Uterus (tissue), 3 donors: ENCODE measurements at regions not wholly inside any gene's neighbourhood (a gene's known extent, or its start where the extent isn't known, plus 50 kb on each side); places are given as distances from the start of the nearest gene placed in this dataset.

Source experiments
- DNase-seq, 2 donors: peaks; one replicate each; pipeline ENCODE4 v3.0.0-alpha.2; 2019 to 2020
- H3K27ac ChIP-seq, 2 donors: fragments of 200-600 bp; sonication (generic); 1 replicate in 1 of 2; 2 replicates in 1 of 2; pipeline ENCODE4 v1.5.1; 2016 to 2018
- H3K27me3 ChIP-seq, 2 donors: fragments of 200-600 bp; sonication (generic); one replicate each; pipeline ENCODE4 v1.5.1; 2018 to 2019; ENCODE audit warnings: control low read depth in 1 of 2
- H3K36me3 ChIP-seq, 2 donors: fragments of 200-600 bp; sonication (generic); one replicate each; pipeline ENCODE4 v1.5.1; 2019; ENCODE audit warnings: control low read depth in 1 of 2
- H3K4me1 ChIP-seq, 2 donors: fragments of 200-600 bp; sonication (generic); one replicate each; pipeline ENCODE4 v1.5.1; 2018 to 2019; ENCODE audit warnings: control low read depth in 1 of 2
- H3K4me3 ChIP-seq, 2 donors: fragments of 200-600 bp; sonication (generic); 1 replicate in 1 of 2; 2 replicates in 1 of 2; pipeline ENCODE4 v1.5.1; 2018 to 2019; ENCODE audit warnings: mild to moderate bottlenecking in 1 of 2
- H3K9me3 ChIP-seq, 2 donors: fragments of 200-600 bp; sonication (generic); one replicate each; pipeline ENCODE4 v1.5.1; 2019; ENCODE audit warnings: control low read depth in 1 of 2
- CTCF ChIP-seq, 4 experiments: fragments of 200-600 bp in 2 of 4; fragments of 450-650 bp in 2 of 4; sonication (generic) in 2 of 4; IDR thresholded peaks; one replicate each; pipeline ENCODE4 v1.5.1; 2016 to 2019; ENCODE audit warnings: antibody characterized with exemption in 4 of 4, mild to moderate bottlenecking in 2 of 4, moderate library complexity in 1 of 4
- POLR2A ChIP-seq, 2 donors: fragments of 450-650 bp; IDR thresholded peaks; one replicate each; pipeline ENCODE4 v1.6.1; 2016; ENCODE audit warnings: antibody characterized with exemption in 2 of 2, mild to moderate bottlenecking in 1 of 2, moderate library complexity in 1 of 2
- intact Hi-C: fragments of 100-400 bp; cut with DNase I; formaldehyde crosslinking; loops from one replicate; pipeline ENCODE4 v1.15.1; 2023; ENCODE audit warnings: low total_unique reads
- donor health status: DM: yes; HTN: yes; CAD: no.

GRCh38 chr4:58477513-58477912 lies 1367.3 kb upstream of the IGFBP7 start:
- Histone ChIP-seq H3K36me3 (no peaks in the 10 kb centered on the region), H3K4me1 (no peaks in the 10 kb centered on the region), H3K27ac (no peak overlapping the region), H3K9me3 (no peaks in the 10 kb centered on the region), H3K27me3 (peaks cover 0 to 4% of the 10 kb centered on the region in 2 donors), H3K4me3 (no peak overlapping the region)
- TF ChIP-seq CTCF (IDR thresholded peaks at IDR 0.05) (no peak), POLR2A (IDR thresholded peaks at IDR 0.05) (no peak)
- intact Hi-C loops, result no loop called here
- no peak for DNase-seq

DNA sequence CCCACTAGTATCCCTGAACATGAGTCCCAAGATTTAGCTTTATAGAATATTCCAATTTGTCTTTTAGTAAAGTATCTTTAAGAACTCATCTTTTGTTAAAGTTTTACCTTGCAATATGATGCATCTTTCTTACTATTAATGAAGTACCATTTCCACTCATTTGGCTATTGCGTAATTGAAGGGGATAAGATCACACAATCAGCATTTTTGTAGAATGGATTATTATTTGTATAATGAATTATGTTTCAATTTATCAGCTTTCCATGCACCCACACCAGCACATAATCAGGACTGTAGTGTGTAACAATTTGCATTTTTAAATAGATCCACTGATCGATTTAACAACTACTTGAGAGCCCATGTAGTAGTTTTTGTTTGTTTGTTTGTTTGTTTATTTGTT lies 1364.9 kb upstream of the IGFBP7 start:
- intact Hi-C loops, result no loop called here
- Histone ChIP-seq H3K4me3 (no peak overlapping the region), H3K4me1 (no peaks in the 10 kb centered on the region), H3K27ac (no peak overlapping the region), H3K9me3 (no peaks in the 10 kb centered on the region), H3K27me3 (peaks cover 0 to under 1% of the 10 kb centered on the region in 2 donors), H3K36me3 (no peaks in the 10 kb centered on the region)
- no peak for DNase-seq
- TF ChIP-seq CTCF (IDR thresholded peaks at IDR 0.05), result no peak
- TF ChIP-seq POLR2A (IDR thresholded peaks at IDR 0.05), result no peak

- DNase-seq, result no peak
- H3K27ac ChIP-seq, result no peak overlapping the region
- no peaks in the 10 kb centered on the region for H3K27me3 ChIP-seq
- TF ChIP-seq POLR2A (IDR thresholded peaks at IDR 0.05) (no peak), CTCF (IDR thresholded peaks at IDR 0.05) (no peak)
- no peaks in the 10 kb centered on the region for H3K9me3 ChIP-seq
- no peaks in the 10 kb centered on the region for H3K4me1 ChIP-seq
- H3K4me3 ChIP-seq, result no peak overlapping the region
- no peaks in the 10 kb centered on the region for H3K36me3 ChIP-seq
- intact Hi-C loops, result no loop called here
These were observed 1354.8 kb upstream of the IGFBP7 start for GRCh38 chr4:58465031-58465430.

- intact Hi-C loops, result no loop called here
- no peak for DNase-seq
- no peak for TF ChIP-seq POLR2A (IDR thresholded peaks at IDR 0.05)
- TF ChIP-seq CTCF (IDR thresholded peaks at IDR 0.05), result no peak
- H3K4me1 ChIP-seq, result no peaks in the 10 kb centered on the region
- no peaks in the 10 kb centered on the region for H3K36me3 ChIP-seq
- no peaks in the 10 kb centered on the region for H3K9me3 ChIP-seq
- no peak overlapping the region for H3K4me3 ChIP-seq
- no peaks in the 10 kb centered on the region for H3K27me3 ChIP-seq
- no peak overlapping the region for H3K27ac ChIP-seq
These were observed 1346.7 kb upstream of the IGFBP7 start for GRCh38 chr4:58456727-58457384.

DNA sequence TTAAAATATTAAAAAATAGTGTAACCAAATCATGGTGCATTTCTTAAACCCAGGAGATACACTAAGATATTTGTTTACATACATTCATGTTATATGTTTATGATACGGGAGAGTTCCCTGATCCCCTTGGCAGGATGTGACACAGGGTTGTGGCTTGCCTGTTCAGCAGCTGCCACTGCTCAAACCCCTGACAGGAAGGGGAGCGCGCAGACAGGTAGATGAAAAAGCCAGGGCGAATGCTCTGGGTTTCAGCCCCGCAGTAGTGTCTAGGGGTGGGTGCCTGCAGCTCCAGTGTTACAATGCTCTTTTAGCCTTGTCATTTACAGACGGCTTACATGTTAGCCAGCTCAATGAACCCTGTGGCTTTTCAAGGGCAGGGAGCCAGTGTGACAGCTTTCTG lies 1343.8 kb upstream of the IGFBP7 start:
- Histone ChIP-seq H3K27me3 (no peaks in the 10 kb centered on the region), H3K9me3 (no peaks in the 10 kb centered on the region), H3K4me3 (no peak overlapping the region), H3K36me3 (no peaks in the 10 kb centered on the region), H3K4me1 (no peaks in the 10 kb centered on the region), H3K27ac (no peak overlapping the region)
- no peak for DNase-seq
- intact Hi-C loops, result no loop called here
- TF ChIP-seq CTCF (IDR thresholded peaks at IDR 0.05) (no peak), POLR2A (IDR thresholded peaks at IDR 0.05) (no peak)
